GM12864 (cell line): ENCODE measurements at regions not wholly inside any gene's neighbourhood (a gene's known extent, or its start where the extent isn't known, plus 50 kb on each side); places are given as distances from the start of the nearest gene placed in this dataset.

Experiments used
- DNase-seq: peaks from one replicate; pipeline ENCODE4 v3.0.0-alpha.2; 2011; ENCODE audit warnings: low read depth
- H3K4me3 ChIP-seq: 2 replicates; pipeline ENCODE4 v1.5.1; 2011; ENCODE audit warnings: mild to moderate bottlenecking, low read depth, low read length, control low read depth
- TF ChIP-seq, protein P1 (sequence below): IDR thresholded peaks from 2 replicates; pipeline ENCODE4 v1.5.1; 2011; ENCODE audit warnings: low read depth, mild to moderate bottlenecking, moderate library complexity, low read length, control low read depth, inconsistent platforms; ENCODE audit errors: missing control alignments

DNA sequence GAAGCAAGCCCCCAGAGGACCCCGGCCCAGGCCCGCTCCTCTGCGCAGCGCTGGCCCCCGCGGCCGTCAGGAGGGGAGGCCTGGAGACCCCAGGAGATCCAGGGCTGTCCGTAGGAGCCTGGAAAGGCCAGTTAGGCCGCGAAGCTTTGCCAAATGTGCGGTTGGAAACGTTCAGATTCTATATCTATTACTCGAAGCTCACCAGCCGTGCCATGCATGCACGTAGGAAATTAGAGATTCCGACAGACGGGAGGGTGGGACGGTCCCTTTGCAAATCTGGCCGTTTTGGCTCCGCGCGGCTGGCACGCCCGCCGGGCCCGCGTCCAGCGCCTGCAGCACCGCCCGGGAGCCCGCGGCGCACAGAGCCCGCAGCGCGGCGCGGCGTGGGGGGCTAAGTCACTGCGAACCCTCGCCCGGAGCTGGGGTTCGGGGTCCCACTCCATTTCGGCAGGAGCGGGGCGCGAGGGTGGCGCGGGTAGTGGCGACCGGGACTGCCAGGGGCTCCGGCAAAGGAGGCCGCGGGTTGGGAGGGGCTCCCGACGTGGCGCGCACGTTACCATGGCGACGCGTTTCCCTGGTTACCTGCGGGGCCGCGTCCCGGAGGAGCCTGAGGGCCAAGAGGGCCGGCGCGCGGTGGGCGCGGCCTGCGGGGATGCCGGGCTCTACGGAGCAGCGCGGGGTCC lies 488.6 kb upstream of the SMIM21 start:
- no peak overlapping the region for H3K4me3 ChIP-seq
- TF ChIP-seq, protein P1, sequence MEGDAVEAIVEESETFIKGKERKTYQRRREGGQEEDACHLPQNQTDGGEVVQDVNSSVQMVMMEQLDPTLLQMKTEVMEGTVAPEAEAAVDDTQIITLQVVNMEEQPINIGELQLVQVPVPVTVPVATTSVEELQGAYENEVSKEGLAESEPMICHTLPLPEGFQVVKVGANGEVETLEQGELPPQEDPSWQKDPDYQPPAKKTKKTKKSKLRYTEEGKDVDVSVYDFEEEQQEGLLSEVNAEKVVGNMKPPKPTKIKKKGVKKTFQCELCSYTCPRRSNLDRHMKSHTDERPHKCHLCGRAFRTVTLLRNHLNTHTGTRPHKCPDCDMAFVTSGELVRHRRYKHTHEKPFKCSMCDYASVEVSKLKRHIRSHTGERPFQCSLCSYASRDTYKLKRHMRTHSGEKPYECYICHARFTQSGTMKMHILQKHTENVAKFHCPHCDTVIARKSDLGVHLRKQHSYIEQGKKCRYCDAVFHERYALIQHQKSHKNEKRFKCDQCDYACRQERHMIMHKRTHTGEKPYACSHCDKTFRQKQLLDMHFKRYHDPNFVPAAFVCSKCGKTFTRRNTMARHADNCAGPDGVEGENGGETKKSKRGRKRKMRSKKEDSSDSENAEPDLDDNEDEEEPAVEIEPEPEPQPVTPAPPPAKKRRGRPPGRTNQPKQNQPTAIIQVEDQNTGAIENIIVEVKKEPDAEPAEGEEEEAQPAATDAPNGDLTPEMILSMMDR = no peak
- no peak for DNase-seq

GRCh38 chr18:75912829-75913228 lies 485.3 kb upstream of the SMIM21 start:
- TF ChIP-seq, protein P1 = no peak
- DNase-seq = no peak
- H3K4me3 ChIP-seq = no peak overlapping the region

DNA sequence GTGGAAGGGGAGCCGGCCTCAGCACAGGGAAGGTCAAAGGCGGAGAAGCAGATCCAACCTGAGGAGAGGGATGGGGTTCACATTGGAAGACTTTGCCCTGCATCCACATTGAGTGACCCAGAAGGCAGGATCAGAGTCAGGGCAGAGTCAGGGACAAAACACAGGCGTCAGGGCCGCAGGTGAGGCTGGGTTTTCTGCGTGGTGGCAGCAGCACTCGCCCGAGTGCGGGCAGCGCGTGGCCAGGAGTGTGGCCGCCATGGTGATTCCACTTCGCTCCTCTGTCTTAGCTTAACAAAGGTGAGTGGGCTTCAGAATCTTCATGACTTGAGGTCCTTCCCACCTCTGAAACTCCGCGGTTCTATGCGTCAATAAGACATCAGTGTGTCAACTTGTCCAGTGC lies 476.9 kb upstream of the SMIM21 start:
- DNase-seq = no peak
- H3K4me3 ChIP-seq = no peak overlapping the region
- TF ChIP-seq, protein P1 = no peak

DNA sequence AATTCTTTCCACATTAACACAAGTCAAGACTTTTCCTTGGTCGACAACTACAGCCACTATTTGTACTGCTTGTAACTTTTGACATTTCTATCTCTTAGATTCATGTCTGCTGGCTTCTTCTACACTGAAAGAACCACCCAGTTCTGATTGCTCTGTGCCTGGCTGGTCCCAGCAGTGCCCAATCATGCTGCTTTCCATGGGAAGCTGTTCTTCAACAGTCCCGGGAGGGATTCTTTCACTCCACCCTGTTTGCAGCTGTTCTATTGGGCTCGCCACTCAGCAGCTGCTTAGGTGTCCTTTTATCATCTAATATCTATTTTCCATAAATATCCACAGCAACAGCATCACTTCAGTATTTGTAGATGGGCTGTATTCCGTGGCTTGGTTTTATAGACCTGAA lies 471.1 kb upstream of the SMIM21 start:
- H3K4me3 ChIP-seq = no peak overlapping the region
- TF ChIP-seq, protein P1 = no peak
- no peak for DNase-seq

DNA sequence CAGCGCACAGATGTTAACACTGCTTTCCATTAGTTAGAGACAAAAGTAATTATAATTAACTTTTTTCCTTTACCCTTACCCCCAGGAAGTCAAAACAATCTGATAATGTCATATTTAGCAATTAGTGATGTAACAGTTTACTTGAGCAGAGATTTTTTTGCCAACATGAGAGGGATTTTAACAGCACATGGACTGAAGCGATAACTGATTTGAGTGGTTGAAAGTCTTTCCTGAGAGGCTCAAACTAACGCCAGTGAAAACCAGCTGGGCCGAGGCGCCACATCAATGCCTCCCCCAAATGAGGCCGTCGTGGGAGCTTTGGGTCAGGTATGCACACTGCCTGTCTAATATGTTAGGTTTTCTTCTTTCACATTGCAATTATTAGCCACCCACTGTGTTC lies 469.9 kb upstream of the SMIM21 start:
- H3K4me3 ChIP-seq = no peak overlapping the region
- TF ChIP-seq, protein P1 = no peak
- DNase-seq = no peak

DNA sequence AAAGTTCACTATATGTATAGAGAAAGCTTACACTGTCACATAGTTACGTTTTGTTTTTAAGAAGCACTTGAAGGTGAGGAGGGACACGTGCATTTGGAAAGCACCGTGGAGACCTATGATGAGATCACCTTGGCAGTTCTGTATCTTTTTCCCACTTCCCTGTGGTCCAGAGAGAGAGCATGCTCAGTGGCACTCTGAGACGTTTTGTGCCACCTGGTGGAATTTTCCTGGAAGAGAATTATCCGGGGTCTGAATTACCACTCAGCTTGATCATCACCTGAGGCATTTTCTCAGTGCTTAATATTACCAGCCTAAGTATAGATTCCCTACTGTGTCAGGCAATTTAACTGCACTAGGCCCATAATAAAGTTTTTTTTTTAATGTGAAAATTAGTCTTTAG lies 469.4 kb upstream of the SMIM21 start:
- no peak for DNase-seq
- H3K4me3 ChIP-seq = no peak overlapping the region
- TF ChIP-seq, protein P1 = no peak

DNA sequence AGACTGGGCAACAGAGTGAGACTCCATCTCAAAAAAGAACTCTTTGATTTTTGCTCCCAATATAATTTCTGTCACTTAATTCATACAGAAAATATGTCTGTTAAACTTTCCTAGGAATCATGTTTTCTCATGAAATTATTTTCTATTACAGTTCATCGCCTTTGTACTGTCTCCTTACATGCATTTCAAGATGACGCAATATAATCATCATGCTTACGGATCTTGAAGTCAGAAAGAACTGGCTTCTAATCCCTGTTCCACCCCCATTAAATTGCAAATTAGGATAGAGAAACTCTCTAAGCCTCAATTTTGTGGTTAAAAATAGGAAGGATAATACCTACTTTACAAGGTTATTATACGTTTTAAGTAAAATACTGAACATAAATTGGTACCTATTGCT lies 467.6 kb upstream of the SMIM21 start:
- no peak overlapping the region for H3K4me3 ChIP-seq
- TF ChIP-seq, protein P1 = no peak
- no peak for DNase-seq
